ENCODE measurements at regions not wholly inside any gene's neighbourhood (a gene's known extent, or its start where the extent isn't known, plus 50 kb on each side); places are given as distances from the start of the nearest gene placed in this dataset.

- H3K4me1 ChIP-seq (replicated peaks in 1 of 2), result no peaks in the 10 kb centered on the region
- no peak overlapping the region for H3K27ac ChIP-seq
- TF ChIP-seq POLR2A (IDR thresholded peaks at IDR 0.05), result no peak
- TF ChIP-seq CTCF (IDR thresholded peaks at IDR 0.05), result no peak
- H3K36me3 ChIP-seq (replicated peaks in 1 of 2), result no peaks in the 10 kb centered on the region
- WGBS, 4 donors, result 60 to 69% (median 66%) methylated on average over 2 of the region's 2 CpGs
- no peak overlapping the region for H3K4me3 ChIP-seq
- no peak for DNase-seq
- H3K9me3 ChIP-seq (replicated peaks in 1 of 3), result no peaks in the 10 kb centered on the region
- H3K27me3 ChIP-seq, result peaks cover 4% of the 10 kb centered on the region
- intact Hi-C loops (cut with DNase I), result no loop called here
Observed at GRCh38 chr4:101584306-101584705, 206.2 kb upstream of the BANK1 start.

- Histone ChIP-seq H3K9me3 (replicated peaks in 1 of 3) (no peaks in the 10 kb centered on the region), H3K36me3 (replicated peaks in 1 of 2) (no peaks in the 10 kb centered on the region), H3K4me1 (replicated peaks in 1 of 2) (no peaks in the 10 kb centered on the region), H3K27me3 (no peaks in the 10 kb centered on the region), H3K27ac (no peak overlapping the region), H3K4me3 (no peak overlapping the region)
- TF ChIP-seq POLR2A (IDR thresholded peaks at IDR 0.05) (no peak), CTCF (IDR thresholded peaks at IDR 0.05) (no peak)
- intact Hi-C loops (cut with DNase I), result no loop called here
- 71 to 84% (median 77%) methylated on average over 5 of the region's 5 CpGs for WGBS, 4 donors
- no peak for DNase-seq
Observed at GRCh38 chr4:101563126-101563525, 215.8 kb upstream of the PPP3CA start.

GRCh38 chr4:101556842-101557241 is 209.5 kb upstream of the PPP3CA start:
- 75 to 80% (median 77%) methylated on average over 4 of the region's 4 CpGs for WGBS, 4 donors
- Histone ChIP-seq H3K27me3 (no peaks in the 10 kb centered on the region), H3K27ac (no peak overlapping the region), H3K4me3 (no peak overlapping the region), H3K4me1 (replicated peaks in 1 of 2) (no peaks in the 10 kb centered on the region), H3K36me3 (replicated peaks in 1 of 2) (no peaks in the 10 kb centered on the region), H3K9me3 (replicated peaks in 1 of 3) (no peaks in the 10 kb centered on the region)
- DNase-seq, result no peak
- intact Hi-C loops (cut with DNase I), result no loop called here
- no peak for TF ChIP-seq CTCF (IDR thresholded peaks at IDR 0.05)
- TF ChIP-seq POLR2A (IDR thresholded peaks at IDR 0.05), result no peak

- H3K36me3 ChIP-seq (replicated peaks in 1 of 2), result no peaks in the 10 kb centered on the region
- no peak for DNase-seq
- no peak overlapping the region for H3K4me3 ChIP-seq
- no peaks in the 10 kb centered on the region for H3K9me3 ChIP-seq (replicated peaks in 1 of 3)
- H3K27me3 ChIP-seq, result no peaks in the 10 kb centered on the region
- intact Hi-C loops (cut with DNase I), result no loop called here
- no peak overlapping the region for H3K27ac ChIP-seq
- TF ChIP-seq POLR2A (IDR thresholded peaks at IDR 0.05), result no peak
- TF ChIP-seq CTCF (IDR thresholded peaks at IDR 0.05), result no peak
- no peaks in the 10 kb centered on the region for H3K4me1 ChIP-seq (replicated peaks in 1 of 2)
- 85 to 98% (median 93%) methylated on average over 4 of the region's 4 CpGs for WGBS, 4 donors
Observed at GRCh38 chr4:101555341-101555880, 208.1 kb upstream of the PPP3CA start.

Data from adrenal gland (tissue), 9 donors.